Bone marrow (tissue), 2 donors: ENCODE measurements at regions not wholly inside any gene's neighbourhood (a gene's known extent, or its start where the extent isn't known, plus 50 kb on each side); places are given as distances from the start of the nearest gene placed in this dataset.

ENCODE experiments used
- DNase-seq, 2 donors: peaks; one replicate each; lab custom pipeline; 2025; lab: John Stamatoyannopoulos, UW

DNA sequence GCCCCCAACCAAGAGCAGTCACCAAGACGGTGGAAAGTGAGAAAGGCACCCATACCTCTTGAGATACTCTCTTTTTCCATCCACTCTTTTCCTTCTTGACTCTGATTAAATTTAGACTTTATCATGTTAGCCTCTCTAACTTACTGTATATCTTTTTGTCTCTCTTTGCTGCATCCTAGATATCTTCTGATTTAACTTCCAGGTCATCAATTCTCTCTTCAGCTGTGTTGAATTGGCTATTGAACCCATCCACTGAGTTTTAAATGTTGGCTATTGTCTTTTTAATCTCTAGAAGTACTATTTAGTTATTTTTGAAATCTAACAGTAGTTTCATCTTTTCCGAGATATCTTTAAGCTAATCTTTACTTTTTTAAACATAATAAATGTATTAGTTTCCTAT is 78.3 kb upstream of the MBOAT2 start:
- DNase-seq, result no peak

DNA sequence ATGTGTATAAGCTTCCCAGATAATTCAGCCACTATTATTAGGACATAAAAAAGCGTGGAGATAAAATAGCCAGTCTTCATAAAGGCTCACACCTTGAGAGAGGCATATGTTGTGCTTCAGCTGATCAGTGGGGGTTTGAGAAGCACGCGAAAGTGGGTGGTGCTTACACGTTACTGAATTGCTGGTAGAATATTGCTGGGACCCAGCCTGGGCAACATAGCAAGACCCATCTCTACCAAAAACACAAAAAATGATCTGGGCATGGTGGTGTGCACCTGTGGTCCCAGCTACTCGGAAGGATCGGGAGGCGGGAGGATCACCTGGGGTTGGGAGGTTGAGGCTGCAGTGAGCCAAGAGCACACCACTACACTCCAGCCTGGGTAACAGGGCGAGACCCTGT is 74.9 kb upstream of the MBOAT2 start:
- DNase-seq, result no peak

DNA sequence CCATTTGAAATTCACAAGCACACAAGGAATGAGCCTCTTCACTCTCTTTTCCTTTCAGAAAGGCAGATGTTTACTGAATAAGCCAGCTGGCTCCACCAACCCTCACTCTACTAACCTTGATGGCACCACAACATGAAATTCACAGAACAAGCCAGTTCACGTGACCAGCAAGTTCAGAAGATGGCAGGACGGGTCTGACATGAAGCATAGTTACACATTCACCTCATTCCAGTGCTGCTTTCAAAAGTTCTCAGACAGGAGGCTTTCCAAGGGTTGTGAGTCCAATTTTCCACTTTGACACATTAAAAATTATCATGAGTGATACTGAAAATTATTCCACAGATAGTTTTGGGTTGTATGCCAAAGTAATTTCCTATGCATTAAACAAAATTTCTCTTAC is 74.2 kb upstream of the MBOAT2 start:
- no peak for DNase-seq

DNA sequence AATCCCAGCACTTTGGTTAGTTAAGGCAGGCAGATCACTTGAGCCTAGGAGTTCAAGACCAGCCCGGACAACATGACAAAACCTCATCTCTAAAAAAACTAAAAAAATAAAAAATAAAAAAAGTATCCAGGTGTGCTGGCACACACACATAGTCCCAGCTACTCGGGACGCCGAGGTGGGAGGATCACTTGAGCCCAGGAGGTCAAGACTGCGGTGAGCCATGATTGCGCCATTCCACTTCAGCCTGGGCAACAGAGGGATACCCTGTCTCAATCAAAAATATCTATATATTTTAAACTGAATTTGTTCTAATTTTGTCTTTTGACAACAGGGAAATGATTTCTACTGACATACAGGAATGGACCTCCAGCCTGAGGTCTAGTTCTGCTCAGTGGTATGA is 73.3 kb upstream of the MBOAT2 start:
- DNase-seq, result no peak

DNA sequence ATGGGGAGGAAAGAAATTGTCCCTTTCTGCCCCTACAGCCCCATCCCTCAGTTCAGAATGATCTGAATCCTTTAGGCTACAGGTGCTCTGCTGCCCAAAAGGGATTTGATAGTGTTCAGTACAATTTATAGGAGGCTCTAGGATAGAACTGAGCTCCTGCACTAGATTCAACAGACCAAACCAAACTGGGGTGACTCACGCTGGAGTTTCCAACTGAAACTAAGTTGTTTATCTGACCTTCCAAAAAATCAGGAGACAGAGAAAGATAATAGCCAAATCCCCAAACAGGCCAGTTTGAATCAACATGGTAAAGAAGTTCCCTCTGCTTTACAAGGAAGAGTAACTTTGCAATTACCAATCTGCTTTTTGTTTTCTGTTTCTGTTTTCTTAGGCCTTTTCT is 72.7 kb upstream of the MBOAT2 start:
- DNase-seq, result no peak

DNA sequence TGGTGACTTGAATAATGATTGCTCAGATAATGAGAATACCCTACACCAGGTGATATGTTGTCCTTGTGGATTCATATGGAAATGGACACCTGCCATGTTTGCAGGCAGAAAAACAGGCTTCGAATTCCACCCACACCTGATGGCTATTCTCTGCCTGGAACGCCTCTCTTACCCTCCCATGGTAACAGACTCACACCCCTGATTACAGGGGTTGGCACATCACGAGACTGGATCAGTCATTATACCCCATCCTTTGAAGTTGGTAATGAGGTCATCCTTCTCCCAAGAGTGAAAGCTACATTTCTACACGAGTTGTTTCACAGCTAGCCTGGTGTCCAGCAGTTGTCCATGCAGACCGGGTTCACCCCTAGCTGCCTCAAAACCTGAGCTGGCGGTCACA is 71.4 kb upstream of the MBOAT2 start:
- no peak for DNase-seq

DNA sequence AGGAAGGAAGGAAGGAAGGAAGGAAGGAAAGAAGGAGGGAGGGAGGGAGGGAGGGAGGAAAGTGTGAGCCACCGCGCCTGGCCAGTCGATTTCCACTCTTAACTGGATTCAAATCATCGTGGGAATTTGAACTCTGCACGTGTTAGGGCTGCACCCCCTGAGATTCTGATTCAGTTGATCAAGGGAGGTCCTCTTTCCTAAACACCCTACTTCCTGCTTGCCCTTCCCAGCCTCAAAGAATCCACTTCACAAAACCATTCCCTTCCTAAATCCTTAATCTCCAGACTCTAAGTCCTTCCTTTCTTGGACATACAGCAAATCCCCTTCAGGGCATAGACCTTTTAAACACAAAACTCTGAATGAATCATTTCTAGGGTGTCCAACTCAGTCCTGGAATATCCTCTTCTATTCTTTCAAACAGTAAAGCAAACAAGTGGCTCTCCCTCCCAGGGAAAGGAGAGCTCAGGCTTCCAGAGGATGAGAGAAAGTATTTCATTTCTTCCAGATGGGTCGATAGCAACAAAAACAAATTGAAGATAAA is 68.2 kb upstream of the MBOAT2 start:
- no peak for DNase-seq

DNA sequence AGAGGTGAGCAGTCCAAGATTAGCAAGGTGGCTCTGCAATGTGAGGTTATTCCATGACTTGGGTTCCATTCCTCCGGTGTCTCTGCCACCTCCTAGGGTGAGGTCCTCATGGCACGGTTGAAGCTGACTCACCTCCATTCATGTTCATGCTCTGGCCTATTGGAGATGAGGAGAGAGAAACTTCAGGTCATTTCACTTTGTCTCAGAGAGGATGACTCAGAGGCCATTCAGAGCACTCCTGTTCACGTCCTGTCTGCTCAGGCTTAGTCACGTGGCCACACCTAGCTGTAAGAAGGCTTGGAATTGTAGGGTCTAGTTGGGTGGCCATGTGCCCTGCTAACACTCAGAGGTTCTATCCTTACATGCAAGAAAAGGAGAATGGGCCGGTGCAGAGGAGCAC is 67.5 kb upstream of the MBOAT2 start:
- no peak for DNase-seq

DNA sequence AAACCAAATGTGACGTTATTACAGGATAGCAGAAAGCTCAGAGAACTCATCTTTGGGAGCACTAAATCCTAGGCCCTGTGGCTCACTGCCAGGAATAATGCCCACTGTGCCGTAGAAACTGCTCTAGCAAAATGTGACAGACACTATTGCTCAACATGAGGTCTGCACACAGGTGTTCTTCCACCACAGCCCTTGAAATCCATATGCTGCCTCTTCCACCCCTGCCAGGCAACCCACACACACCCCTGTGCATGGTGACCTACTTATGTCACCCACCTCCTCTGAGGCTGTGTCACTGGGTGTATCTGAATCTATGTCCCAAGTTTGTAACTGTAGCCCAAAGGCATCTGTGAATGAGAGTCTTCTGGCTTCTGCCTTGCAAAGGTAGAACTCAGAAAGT is 66.1 kb upstream of the MBOAT2 start:
- no peak for DNase-seq

DNA sequence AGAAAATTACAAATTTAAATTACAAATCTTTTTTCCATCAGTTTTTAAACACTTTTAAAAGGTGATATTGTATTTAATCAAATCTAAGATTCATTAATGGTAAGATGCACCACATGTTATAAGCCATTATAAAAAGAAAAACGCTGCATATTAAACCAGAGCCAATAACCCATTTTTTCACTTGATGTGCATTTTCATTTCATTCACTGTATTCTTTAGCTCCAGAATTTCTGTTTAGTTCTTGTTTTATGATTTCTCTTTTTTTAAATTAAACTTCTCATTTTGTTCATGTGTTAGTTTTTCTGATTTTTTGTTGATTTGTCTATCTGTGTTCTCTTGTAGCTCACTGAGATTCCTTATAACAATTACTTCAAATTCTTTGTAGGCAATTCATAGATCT is 62.4 kb upstream of the MBOAT2 start:
- no peak for DNase-seq

DNA sequence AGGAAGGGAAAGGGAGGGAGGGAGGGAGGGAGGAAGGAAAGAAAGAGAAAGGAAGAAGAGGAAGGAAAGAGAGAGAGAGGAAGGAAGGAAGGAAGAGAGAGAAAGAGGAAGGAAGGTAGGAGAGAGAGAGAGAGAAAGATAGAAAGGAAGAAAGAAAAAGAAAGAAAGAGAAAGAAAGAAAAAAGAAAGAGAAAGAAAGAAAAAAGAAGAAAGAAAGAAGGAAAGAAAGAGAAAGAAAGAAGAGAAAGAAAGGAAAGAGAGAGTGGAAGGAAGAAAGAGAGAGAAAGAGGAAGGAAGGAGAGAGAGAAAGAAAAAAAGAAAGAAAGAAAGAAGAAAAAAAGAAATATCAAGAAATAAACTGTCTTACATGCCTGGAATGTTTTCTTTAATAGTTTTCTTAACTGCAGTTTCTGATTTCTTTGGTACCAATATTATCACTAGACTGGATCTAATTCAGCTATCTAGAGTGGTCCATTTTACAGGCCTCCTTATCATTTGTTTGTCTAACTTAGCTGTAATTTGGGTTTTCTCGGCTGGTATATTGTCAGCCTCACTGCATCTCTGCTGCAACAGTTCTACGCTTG is 59.6 kb upstream of the MBOAT2 start:
- DNase-seq, result no peak

DNA sequence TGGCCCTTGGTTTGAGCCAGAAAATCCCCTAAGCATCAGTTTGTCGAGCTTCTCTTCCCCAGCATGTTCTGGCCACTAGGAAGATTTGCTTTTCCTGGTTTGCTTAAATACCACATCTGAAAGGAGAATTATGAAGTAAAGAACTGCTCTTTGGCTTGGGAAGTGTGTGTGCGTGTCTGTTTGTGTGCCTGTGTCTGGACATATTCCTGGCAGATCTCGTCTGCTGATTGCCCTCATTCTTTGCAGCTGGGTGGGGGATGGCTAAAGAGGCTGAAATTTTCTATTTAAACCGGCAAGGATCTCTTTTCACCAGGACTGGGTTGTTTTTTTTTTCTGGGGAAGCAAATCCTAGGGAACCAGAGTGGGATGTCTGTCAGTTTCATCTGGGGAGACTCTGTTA is 57.3 kb upstream of the MBOAT2 start:
- no peak for DNase-seq

DNA sequence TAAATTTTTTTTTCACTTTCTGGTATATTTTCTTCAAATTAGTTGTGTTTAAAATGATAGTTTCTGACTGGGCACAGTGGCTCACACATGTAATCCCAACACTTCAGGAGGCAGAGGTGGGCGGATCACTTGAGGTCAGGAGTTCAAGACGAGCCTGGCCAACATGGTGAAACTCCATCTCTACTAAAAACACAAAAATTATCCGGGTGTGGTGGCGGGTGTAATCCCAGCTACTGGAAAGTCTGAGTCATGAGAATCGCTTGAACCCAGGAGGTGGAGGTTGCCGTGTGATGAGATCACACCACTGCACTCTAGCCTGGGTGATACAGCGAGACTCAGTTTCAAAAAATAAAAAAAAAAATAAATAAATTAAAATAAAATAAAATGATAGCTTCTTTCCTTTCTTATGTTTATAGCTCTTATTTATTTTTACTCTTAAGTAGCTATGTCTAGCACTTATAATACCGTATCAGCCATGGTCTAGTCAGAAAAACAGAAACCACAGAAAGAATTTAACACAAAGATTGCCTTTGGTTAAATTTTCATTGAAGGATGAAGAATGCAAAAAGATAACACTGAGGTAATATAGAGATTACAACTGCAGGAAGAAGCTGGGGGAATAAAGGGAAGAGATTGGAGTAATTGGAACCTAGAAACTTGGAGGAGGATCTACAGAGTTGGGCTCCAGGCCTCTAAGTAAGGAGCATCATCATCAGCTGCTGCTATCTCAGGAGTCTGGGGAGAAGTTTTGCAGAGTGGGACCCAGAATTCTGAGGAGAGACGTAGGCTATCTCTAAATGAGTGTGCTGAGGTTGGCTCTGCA is 54.7 kb upstream of the MBOAT2 start:
- no peak for DNase-seq

DNA sequence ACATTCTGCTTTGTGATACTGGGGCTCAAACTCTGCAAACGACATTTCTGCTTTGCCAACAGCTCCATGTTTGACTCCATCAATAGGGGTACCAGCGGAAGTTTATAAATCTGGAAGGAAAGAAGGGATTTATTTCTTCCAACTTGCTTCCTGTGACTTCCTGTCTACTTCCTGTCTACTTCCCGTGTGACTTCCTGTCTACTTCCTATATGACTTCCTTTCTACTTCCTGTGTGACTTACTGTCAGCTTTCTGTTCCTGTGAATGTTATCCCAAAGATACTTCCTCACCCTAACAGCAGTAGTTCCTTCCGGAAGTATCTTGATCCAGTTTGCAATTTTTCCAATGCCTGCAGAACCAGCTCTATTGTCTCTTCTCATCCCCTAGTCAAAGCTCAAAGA is 52.0 kb upstream of the MBOAT2 start:
- no peak for DNase-seq

DNA sequence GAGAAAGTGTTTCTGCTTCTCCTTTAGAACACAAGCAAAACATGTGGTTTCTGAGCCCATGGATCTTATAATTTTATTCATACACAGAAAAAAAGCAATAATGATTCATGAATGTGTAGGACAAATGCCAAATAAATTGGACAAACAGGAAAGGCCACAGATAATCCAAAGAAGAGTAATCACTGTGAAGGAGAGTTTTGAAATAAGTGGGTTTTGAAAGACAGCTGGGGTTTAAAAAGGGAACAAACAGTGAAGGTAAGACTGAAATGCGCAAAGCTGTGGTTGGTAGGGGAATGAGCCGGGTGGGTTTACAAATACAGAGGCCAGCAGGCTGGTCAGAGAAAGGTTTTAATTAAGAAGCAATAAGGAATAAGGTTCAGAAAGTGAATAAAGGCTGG is 50.0 kb upstream of the MBOAT2 start:
- DNase-seq, result no peak
